HCT116 (cell line): ENCODE measurements at regions not wholly inside any gene's neighbourhood (a gene's known extent, or its start where the extent isn't known, plus 50 kb on each side); places are given as distances from the start of the nearest gene placed in this dataset.

ENCODE experiments used
- ATAC-seq: fragments of 200-7000 bp; cut with Tn5 transposase; 2 replicates; pipeline ENCODE4 v1.9.1; 2020; ENCODE audit warnings: mild to moderate bottlenecking, moderate library complexity
- BruUV-seq: library from RNA; stranded (reverse); fragments of 400-500 nt; replicated peaks from 2 replicates; lab custom pipeline; 2021; lab: Mats Ljungman, UMichigan
- CTCF ChIA-PET: fragments of 300-600 bp; sonication (Branson Sonifier 250); formaldehyde crosslinking; loops from one replicate; lab custom pipeline; 2021; ENCODE audit warnings: antibody characterized with exemption; lab: Charles Lee
- POLR2A ChIA-PET: fragments of 300-600, 350-600 bp; sonication (Branson Sonifier 250); formaldehyde crosslinking; loops from one replicate; lab custom pipeline; 2021; ENCODE audit warnings: antibody characterized with exemption; lab: Charles Lee
- RAD21 ChIA-PET, 2 experiments: fragments of 300-600 bp; sonication (Branson Sonifier 250); formaldehyde crosslinking; loops; one replicate each; lab custom pipeline; 2023; ENCODE audit warnings: low total read pairs in 2 of 2; ENCODE audit not compliant: uncharacterized antibody in 2 of 2, unreplicated experiment in 2 of 2, low non-redundant PET in 1 of 2; lab: Charles Lee
- DNase-seq: peaks from one replicate; pipeline ENCODE4 v3.0.0-alpha.2; 2010; ENCODE audit warnings: low read depth, low spot score
- H2AFZ ChIP-seq: fragments of 200-600 bp; shearing (Covaris generic), sonication (generic); 2 replicates; pipeline ENCODE4 v1.6.1; 2017; ENCODE audit warnings: low read depth, mixed run types, mixed read lengths, antibody characterized with exemption, low read length; ENCODE audit not compliant: poor library complexity, severe bottlenecking
- H3K27ac ChIP-seq: 2 replicates; pipeline ENCODE4 v1.5.1; 2012; ENCODE audit warnings: low read depth, low read length
- H3K27me3 ChIP-seq: fragments of 200-600 bp; sonication (generic); 2 replicates; pipeline ENCODE4 v1.6.1; 2016; ENCODE audit warnings: mixed run types, low read length, mixed read lengths; ENCODE audit not compliant: insufficient read depth
- H3K36me3 ChIP-seq, 2 experiments: fragments of 200-500 bp in 1 of 2; fragments of 200-600 bp in 1 of 2; sonication (Bioruptor generic) in 1 of 2; sonication (generic) in 1 of 2; 2 replicates each; pipeline versions ENCODE4 v1.5.1 to v1.6.1; 2014 to 2016; ENCODE audit warnings: low read length in 2 of 2, inconsistent platforms in 1 of 2, mixed read lengths in 1 of 2, mixed run types in 1 of 2; ENCODE audit not compliant: insufficient read depth in 2 of 2, control insufficient read depth in 1 of 2
- H3K4me1 ChIP-seq, 2 experiments: fragments of 200-600 bp in 1 of 2; sonication (generic) in 1 of 2; 2 replicates each; pipeline versions ENCODE4 v1.5.1 to v1.6.1; 2012 to 2017; ENCODE audit warnings: low read length in 2 of 2, inconsistent platforms in 1 of 2, mild to moderate bottlenecking in 1 of 2, mixed read lengths in 1 of 2, mixed run types in 1 of 2, moderate library complexity in 1 of 2; ENCODE audit not compliant: insufficient read depth in 2 of 2, control insufficient read depth in 1 of 2
- H3K4me2 ChIP-seq: fragments of 200-600 bp; sonication (generic); 2 replicates; pipeline ENCODE4 v1.6.1; 2017; ENCODE audit warnings: mixed run types, low read length, mixed read lengths
- H3K4me3 ChIP-seq, 2 experiments: fragments of 200-600 bp in 1 of 2; sonication (generic) in 1 of 2; replicated peaks in 1 of 2; 2 replicates each; pipeline ENCODE4 v1.5.1; 2011 to 2016; ENCODE audit warnings: low read length in 2 of 2, control low read depth in 1 of 2, low read depth in 1 of 2, mild to moderate bottlenecking in 1 of 2, mixed read lengths in 1 of 2, mixed run types in 1 of 2
- H3K79me2 ChIP-seq: fragments of 200-600 bp; sonication (generic); 2 replicates; pipeline ENCODE4 v1.6.1; 2017; ENCODE audit warnings: mild to moderate bottlenecking, mixed run types, low read length, moderate library complexity, mixed read lengths; ENCODE audit not compliant: insufficient read depth
- H3K9ac ChIP-seq: fragments of 200-600 bp; sonication (generic); 2 replicates; pipeline ENCODE4 v1.6.1; 2016; ENCODE audit warnings: low read length, mixed read lengths
- H3K9me2 ChIP-seq: fragments of 200-600 bp; sonication (generic), shearing (Covaris generic); 2 replicates; pipeline ENCODE4 v1.6.1; 2017; ENCODE audit warnings: mixed run types, mild to moderate bottlenecking, moderate library complexity; ENCODE audit not compliant: insufficient read depth
- H3K9me3 ChIP-seq, 2 experiments: fragments of 200-500 bp in 1 of 2; fragments of 200-600 bp in 1 of 2; sonication (Bioruptor generic) in 1 of 2; sonication (generic) in 1 of 2; 2 replicates each; pipeline ENCODE4 v1.6.1; 2014 to 2017; ENCODE audit warnings: low read length in 2 of 2, mixed read lengths in 2 of 2, inconsistent platforms in 1 of 2, low read depth in 1 of 2, mild to moderate bottlenecking in 1 of 2, mixed run types in 1 of 2, moderate library complexity in 1 of 2; ENCODE audit not compliant: control insufficient read depth in 1 of 2, insufficient read depth in 1 of 2
- H4K20me1 ChIP-seq: fragments of 200-600 bp; sonication (generic), shearing (Covaris generic); 2 replicates; pipeline ENCODE4 v1.6.1; 2017; ENCODE audit warnings: mixed run types, mild to moderate bottlenecking, moderate library complexity; ENCODE audit not compliant: insufficient read depth
- CEBPB ChIP-seq: IDR thresholded peaks from 2 replicates; pipeline ENCODE4 v1.6.1; 2012; ENCODE audit warnings: low read depth
- EGR1 ChIP-seq: IDR thresholded peaks from 2 replicates; pipeline ENCODE4 v1.6.1; 2012; ENCODE audit warnings: low read depth
- EZH2phosphoT487 ChIP-seq: fragments of 200-600 bp; IDR thresholded peaks from 2 replicates; pipeline ENCODE4 v1.6.1; 2018; ENCODE audit warnings: antibody characterized with exemption, borderline replicate concordance
- FOSL1 ChIP-seq: IDR thresholded peaks from 2 replicates; pipeline ENCODE4 v1.6.1; 2012; ENCODE audit warnings: low read depth
- POLR2A ChIP-seq: IDR thresholded peaks from 2 replicates; pipeline ENCODE4 v1.7.0; 2011; ENCODE audit warnings: borderline replicate concordance; ENCODE audit not compliant: insufficient read depth, insufficient read length; ENCODE audit errors: extremely low read depth
- POLR2AphosphoS5 ChIP-seq: IDR thresholded peaks from 2 replicates; pipeline ENCODE4 v1.6.1; 2011; ENCODE audit warnings: mild to moderate bottlenecking, low read depth, low read length, moderate library complexity
- SP1 ChIP-seq: IDR thresholded peaks from 2 replicates; pipeline ENCODE4 v1.6.1; 2012; ENCODE audit warnings: low read depth
- TCF7L2 ChIP-seq: IDR thresholded peaks from 2 replicates; pipeline ENCODE4 v1.7.0; 2011; ENCODE audit warnings: borderline replicate concordance, inconsistent platforms; ENCODE audit not compliant: insufficient read depth, insufficient read length; ENCODE audit errors: extremely low read depth
- YY1 ChIP-seq: IDR thresholded peaks from 2 replicates; pipeline ENCODE4 v1.6.1; 2011; ENCODE audit warnings: low read length, low read depth, moderate library complexity, mild to moderate bottlenecking; ENCODE audit not compliant: insufficient replicate concordance; ENCODE audit errors: extremely low read depth
- ZFX ChIP-seq: fragments of 450-650 bp; IDR thresholded peaks from 2 replicates; pipeline ENCODE4 v1.6.1; 2017
- intact Hi-C: fragments of 100-400 bp; cut with micrococcal nuclease; formaldehyde crosslinking; loops from 2 replicates; pipeline ENCODE4 v1.10.0; 2022
- TF ChIP-seq, protein P1 (sequence below): IDR thresholded peaks from 2 replicates; pipeline ENCODE4 v1.6.1; 2012
- TF ChIP-seq, protein P2 (sequence below), 3 experiments: fragments of 200-600 bp in 1 of 3; sonication (generic) in 1 of 3; IDR thresholded peaks in 2 of 3; conservative IDR thresholded peaks in 1 of 3; 2 replicates each; pipeline ENCODE4 v1.5.1; 2012 to 2017; ENCODE audit warnings: low read depth in 2 of 3, low read length in 2 of 3, antibody characterized with exemption in 1 of 3, borderline replicate concordance in 1 of 3, control low read depth in 1 of 3, mild to moderate bottlenecking in 1 of 3, mixed read lengths in 1 of 3, mixed run types in 1 of 3, moderate library complexity in 1 of 3; ENCODE audit not compliant: insufficient read depth in 1 of 3
- TF ChIP-seq, protein P3 (sequence below): IDR thresholded peaks from 2 replicates; pipeline ENCODE4 v1.6.1; 2011; ENCODE audit warnings: mild to moderate bottlenecking, low read length, moderate library complexity; ENCODE audit not compliant: insufficient replicate concordance; ENCODE audit errors: extremely low read depth

DNA sequence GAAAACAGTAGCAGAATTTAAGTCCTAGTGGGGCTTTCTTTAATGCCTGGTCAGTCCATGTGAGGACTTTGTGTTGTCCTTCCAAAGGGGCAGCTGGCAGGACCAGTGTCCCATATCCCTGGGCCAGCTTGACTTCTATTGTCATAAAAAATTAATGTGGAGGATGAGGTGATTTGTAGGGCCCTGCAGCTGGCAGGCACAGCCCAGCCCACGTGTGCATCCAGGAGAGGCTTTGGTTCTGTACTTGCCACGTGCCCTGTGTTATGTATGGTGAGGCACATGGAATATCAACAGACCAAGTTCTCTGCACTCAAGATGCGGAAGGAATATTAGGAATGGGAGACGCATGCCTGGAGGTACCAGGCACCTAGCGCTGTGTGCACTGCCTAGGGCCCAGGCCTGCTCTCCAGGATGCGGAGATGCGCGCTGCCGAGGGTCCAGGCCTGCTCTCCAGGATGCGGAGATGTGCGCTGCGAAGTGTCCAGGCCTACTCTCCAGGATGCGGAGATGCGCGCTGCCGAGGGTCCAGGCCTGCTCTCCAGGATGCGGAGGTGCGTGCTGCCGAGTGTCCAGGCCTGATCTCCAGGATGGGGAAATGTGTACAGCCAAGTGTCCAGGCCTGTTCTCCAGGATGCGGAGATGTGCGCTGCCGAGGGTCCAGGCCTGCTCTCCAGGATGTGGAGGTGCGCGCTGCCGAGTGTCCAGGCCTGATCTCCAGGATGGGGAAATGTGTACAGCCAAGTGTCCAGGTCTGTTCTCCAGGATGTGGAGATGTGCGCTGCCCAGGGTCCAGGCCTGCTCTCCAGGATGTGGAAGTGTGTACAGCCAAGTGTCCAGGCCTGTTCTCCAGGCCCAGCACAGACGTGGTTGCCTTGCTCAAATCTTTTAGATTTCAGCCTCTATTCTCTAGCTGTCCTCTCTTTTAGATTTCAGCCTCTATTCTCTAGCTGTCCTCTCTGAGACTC lies 183.3 kb upstream of the ROPN1 start:
- H3K79me2 ChIP-seq: no peaks in the 10 kb centered on the region
- ATAC-seq (no peak), DNase-seq (no peak)
- H3K27me3 ChIP-seq: peaks cover 17% of the 10 kb centered on the region
- no peak overlapping the region for H3K4me2 ChIP-seq
- H3K4me1 ChIP-seq: no peaks in the 10 kb centered on the region
- TF ChIP-seq YY1 (no peak), EZH2phosphoT487 (no peak), POLR2AphosphoS5 (no peak), ZFX (no peak), FOSL1 (no peak)
- TF ChIP-seq, protein P1, sequence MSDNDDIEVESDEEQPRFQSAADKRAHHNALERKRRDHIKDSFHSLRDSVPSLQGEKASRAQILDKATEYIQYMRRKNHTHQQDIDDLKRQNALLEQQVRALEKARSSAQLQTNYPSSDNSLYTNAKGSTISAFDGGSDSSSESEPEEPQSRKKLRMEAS: no peak
- H3K9me2 ChIP-seq: no peaks in the 10 kb centered on the region
- no peaks in the 10 kb centered on the region for H3K9me3 ChIP-seq
- BruUV-seq: no TSS peak
- no peak overlapping the region for H3K4me3 ChIP-seq
- intact Hi-C loops: no loop called here
- ChIA-PET CTCF (no interaction called here), RAD21 (no interaction called here), POLR2A (no interaction called here)
- H4K20me1 ChIP-seq: no peaks in the 10 kb centered on the region
- H3K27ac ChIP-seq: no peak overlapping the region
- no peak overlapping the region for H2AFZ ChIP-seq
- no peak overlapping the region for H3K9ac ChIP-seq
- no peaks in the 10 kb centered on the region for H3K36me3 ChIP-seq

DNA sequence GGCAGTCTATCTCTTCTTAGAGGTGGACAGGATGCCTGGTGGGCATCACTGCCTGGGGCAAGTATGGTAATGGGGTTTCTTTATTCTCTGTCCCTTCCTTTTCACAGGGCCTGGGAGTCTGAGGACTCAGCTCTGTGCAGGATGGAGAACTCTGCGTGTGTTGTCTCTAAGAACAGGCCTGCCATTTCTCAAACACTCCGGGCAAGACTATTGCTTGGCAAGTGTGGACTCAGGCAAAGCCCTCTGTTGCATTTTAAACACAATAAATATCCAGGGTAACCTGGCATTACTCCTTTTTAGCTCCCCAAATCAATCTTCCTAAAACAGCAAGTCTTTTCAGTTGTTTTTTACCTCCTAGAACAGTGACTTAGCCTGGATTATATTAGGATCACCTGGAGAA lies 185.1 kb upstream of the ROPN1 start:
- H3K36me3 ChIP-seq: no peaks in the 10 kb centered on the region
- POLR2A ChIA-PET: no interaction called here
- H3K4me2 ChIP-seq: no peak overlapping the region
- DNase-seq (no peak), ATAC-seq (no peak)
- no TSS peak for BruUV-seq
- RAD21 ChIA-PET: no interaction called here
- intact Hi-C loops: no loop called here
- H3K27ac ChIP-seq: no peak overlapping the region
- H3K4me3 ChIP-seq: no peak overlapping the region
- no peaks in the 10 kb centered on the region for H4K20me1 ChIP-seq
- H3K27me3 ChIP-seq: peaks cover 24% of the 10 kb centered on the region
- no peaks in the 10 kb centered on the region for H3K9me3 ChIP-seq
- no peaks in the 10 kb centered on the region for H3K4me1 ChIP-seq
- CTCF ChIA-PET: no interaction called here
- no peak overlapping the region for H3K9ac ChIP-seq
- H2AFZ ChIP-seq: no peak overlapping the region
- H3K9me2 ChIP-seq: no peaks in the 10 kb centered on the region
- H3K79me2 ChIP-seq: no peaks in the 10 kb centered on the region
- TF ChIP-seq CEBPB: no peak
- TF ChIP-seq SP1: no peak
- TF ChIP-seq POLR2A: no peak
- TF ChIP-seq EGR1: no peak
- TF ChIP-seq FOSL1: no peak
- no peak for TF ChIP-seq ZFX
- TF ChIP-seq POLR2AphosphoS5: no peak
- TF ChIP-seq, protein P2, sequence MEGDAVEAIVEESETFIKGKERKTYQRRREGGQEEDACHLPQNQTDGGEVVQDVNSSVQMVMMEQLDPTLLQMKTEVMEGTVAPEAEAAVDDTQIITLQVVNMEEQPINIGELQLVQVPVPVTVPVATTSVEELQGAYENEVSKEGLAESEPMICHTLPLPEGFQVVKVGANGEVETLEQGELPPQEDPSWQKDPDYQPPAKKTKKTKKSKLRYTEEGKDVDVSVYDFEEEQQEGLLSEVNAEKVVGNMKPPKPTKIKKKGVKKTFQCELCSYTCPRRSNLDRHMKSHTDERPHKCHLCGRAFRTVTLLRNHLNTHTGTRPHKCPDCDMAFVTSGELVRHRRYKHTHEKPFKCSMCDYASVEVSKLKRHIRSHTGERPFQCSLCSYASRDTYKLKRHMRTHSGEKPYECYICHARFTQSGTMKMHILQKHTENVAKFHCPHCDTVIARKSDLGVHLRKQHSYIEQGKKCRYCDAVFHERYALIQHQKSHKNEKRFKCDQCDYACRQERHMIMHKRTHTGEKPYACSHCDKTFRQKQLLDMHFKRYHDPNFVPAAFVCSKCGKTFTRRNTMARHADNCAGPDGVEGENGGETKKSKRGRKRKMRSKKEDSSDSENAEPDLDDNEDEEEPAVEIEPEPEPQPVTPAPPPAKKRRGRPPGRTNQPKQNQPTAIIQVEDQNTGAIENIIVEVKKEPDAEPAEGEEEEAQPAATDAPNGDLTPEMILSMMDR (IDR thresholded peaks at IDR 0.05 in 2 of 3, conservative IDR thresholded peaks at IDR 0.05 in 1 of 3; ENCODE audit: borderline replicate concordance in 1 of 3, insufficient read depth in 1 of 3, low read depth in 2 of 3, low read length in 2 of 3): no peak
- no peak for TF ChIP-seq EZH2phosphoT487
- TF ChIP-seq, protein P3, sequence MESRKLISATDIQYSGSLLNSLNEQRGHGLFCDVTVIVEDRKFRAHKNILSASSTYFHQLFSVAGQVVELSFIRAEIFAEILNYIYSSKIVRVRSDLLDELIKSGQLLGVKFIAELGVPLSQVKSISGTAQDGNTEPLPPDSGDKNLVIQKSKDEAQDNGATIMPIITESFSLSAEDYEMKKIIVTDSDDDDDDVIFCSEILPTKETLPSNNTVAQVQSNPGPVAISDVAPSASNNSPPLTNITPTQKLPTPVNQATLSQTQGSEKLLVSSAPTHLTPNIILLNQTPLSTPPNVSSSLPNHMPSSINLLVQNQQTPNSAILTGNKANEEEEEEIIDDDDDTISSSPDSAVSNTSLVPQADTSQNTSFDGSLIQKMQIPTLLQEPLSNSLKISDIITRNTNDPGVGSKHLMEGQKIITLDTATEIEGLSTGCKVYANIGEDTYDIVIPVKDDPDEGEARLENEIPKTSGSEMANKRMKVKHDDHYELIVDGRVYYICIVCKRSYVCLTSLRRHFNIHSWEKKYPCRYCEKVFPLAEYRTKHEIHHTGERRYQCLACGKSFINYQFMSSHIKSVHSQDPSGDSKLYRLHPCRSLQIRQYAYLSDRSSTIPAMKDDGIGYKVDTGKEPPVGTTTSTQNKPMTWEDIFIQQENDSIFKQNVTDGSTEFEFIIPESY: no peak
- TF ChIP-seq TCF7L2: no peak
